HG02763 (cell line): ENCODE measurements at regions not wholly inside any gene's neighbourhood (a gene's known extent, or its start where the extent isn't known, plus 50 kb on each side); places are given as distances from the start of the nearest gene placed in this dataset.

ENCODE experiments used
- ATAC-seq: cut with Tn5 transposase; IDR thresholded peaks from one replicate; pipeline ENCODE4 v1.9.1; 2021; ENCODE audit warnings: mild to moderate bottlenecking, moderate library complexity; ENCODE audit not compliant: unreplicated experiment

- no peak for ATAC-seq
Observed at GRCh38 chr5:125263356-125263755, 516.9 kb upstream of the ZNF608 start.

- no peak for ATAC-seq
Observed at GRCh38 chr5:125266106-125266505, 519.7 kb upstream of the ZNF608 start.

DNA sequence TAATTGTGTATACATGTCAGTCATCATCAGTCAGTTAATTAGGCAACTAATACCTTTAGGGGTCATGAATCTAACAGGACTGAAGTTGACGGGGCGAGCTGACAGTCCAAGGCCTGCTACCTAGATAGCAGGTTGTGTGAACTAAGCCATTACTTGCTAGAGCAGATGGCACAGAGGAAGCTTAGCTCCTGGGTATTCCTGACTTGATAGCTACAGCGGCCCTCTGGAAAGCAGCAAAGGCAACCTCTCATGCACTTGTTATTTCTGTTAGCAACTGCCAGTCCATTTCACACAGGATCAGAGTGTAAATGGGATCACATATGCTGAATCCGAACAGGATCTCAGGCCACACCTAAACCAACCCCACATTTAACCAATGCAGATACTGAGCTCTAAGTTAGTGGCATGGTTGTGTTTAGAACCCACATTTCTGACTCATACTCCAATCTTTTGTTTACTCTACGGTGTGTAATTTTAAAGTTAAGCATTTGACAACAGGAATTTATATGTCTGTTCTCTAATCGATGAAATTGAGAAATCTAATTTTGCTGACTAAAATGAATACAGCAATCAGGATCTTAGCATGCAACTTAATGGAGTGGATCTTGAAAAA lies 521.3 kb upstream of the ZNF608 start:
- no peak for ATAC-seq

DNA sequence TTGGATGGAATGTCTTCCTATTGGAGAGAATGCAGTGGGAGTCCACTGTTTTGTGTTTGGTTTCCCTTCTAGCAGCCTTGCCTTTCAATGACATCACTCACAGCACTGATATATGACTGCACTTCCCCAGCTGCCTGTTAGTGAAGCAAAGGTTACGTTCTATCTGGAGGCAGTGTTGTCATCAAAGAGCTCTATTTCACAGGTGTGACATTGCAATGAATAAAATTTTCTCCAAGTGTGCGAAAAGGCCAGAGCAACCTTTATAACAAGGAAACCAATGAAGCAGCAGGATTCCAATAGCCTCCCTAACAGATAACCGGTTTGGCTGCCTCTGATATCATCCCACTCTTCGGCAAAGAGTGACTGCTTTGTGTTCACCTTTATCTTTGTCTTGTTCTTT lies 523.5 kb upstream of the ZNF608 start:
- ATAC-seq = no peak

GRCh38 chr5:125272357-125272756 lies 525.9 kb upstream of the ZNF608 start:
- ATAC-seq = no peak

DNA sequence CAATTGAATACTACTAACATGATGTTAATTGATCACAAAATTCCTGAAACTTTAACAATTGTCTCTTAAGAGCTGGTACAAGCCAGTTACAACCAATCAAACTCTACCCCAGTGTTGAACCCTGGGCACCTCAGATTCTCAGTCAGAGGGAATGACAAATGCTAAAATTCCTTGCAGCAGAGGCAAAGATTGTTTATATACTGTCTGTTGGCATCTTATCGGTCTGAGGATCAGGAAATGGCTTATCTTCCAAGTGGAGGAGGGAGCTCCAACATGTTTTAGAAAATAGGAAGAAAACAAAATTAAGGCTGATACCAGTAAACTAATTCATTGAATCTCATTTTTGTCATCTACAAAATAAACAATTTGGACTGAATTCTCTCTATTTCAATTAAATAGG lies 527.8 kb upstream of the ZNF608 start:
- ATAC-seq = no peak

DNA sequence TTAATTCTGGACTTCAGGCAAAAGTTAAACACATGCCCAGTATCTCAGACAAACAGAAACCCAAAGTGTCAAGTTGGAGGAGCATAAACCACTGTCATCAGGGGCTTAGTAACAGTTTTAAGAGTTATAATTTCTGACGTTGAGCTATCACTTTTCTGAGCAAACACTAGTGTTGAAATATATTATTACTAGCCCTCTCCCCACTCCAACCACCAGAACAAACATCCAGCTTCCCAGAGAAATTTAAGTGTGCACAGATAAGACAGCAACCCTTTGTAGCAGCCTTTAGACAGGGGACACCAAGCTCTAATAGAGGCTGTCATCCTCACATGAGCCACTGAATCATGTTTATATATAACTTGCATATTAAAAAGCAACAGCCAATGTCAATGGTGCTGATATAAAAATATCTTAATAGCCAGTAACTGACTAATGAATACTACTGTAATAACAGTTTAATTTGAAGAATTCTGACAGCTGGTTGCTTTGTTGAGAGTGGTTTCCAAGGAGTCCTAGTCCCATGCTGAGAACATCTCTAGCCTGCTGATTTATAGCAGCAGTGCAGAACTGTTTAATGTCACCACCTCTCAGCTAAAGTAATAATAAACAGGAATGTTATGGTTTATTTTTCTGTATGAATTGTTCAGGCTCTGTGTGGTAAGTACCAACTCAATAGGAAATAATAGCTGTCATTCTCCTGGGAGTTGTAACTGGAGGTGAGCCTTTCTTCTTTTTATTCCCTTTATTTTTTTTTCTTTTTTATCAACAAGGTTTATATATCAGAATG lies 528.7 kb upstream of the ZNF608 start:
- ATAC-seq = no peak

GRCh38 chr5:125275725-125276090 lies 529.3 kb upstream of the ZNF608 start:
- ATAC-seq = no peak

GRCh38 chr5:125276096-125276495 lies 529.7 kb upstream of the ZNF608 start:
- ATAC-seq = no peak

GRCh38 chr5:125277494-125278154 lies 531.2 kb upstream of the ZNF608 start:
- no peak for ATAC-seq

- no peak for ATAC-seq
Observed at GRCh38 chr5:125278711-125279110, 532.3 kb upstream of the ZNF608 start.

DNA sequence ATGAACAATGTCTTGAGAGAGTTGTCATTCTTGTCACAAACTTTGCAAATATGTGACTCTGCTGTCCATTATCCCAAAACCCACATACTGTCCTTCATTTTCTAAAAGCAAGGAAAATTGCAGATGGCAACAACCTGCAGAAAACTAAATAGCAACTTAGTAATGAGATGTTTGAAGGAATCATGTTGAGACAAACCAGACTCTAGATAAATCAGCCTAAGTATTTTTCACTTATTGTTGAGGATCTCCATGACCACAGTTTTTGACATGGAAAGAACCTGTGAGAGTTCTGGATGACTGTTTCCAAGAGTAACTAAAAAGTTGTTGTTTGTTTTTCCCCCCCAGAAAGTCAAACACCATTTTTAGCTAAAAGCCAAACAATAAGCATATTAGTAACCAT lies 535.2 kb upstream of the ZNF608 start:
- ATAC-seq = no peak

GRCh38 chr5:125283372-125283771 lies 536.9 kb upstream of the ZNF608 start:
- ATAC-seq = no peak

GRCh38 chr5:125286271-125286670 lies 539.8 kb upstream of the ZNF608 start:
- no peak for ATAC-seq

DNA sequence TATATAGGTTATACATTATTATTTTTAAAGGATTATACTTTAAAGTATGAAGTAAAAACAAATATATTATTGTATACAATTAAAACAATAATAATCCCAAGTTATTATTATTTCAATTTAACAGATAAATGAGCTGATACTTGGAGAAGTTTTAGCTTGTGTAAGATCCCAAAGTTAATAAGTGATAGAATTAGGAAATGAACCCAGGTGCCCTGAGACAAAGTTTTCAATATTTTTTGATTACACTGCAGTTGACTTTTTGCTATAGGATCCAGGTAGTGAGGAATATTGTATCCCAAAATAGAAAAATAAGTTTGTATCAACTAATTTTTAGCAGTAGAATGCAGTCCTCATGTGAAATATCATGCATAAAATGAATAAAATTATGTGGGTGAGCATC lies 543.2 kb upstream of the ZNF608 start:
- ATAC-seq = no peak

GRCh38 chr5:125290935-125291334 lies 544.5 kb upstream of the ZNF608 start:
- ATAC-seq = no peak

DNA sequence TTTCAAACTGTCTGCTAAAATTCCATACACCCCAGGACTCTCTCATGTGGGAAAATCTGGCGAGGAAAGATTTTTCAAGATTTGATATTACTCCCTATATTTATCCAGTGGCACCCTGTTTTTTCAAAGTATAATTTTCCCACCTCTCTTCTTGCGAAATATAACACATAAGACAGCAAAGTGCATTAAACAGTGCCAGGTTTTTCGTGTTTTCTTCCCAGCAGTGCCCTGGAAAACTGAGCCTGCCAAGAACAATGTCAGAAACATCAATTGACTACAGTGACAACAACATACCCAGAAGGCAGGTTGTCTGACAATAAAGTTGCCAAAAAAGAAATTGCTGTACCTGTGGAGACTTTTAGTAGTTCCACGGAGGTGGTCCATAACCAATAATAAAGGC lies 545.0 kb upstream of the ZNF608 start:
- no peak for ATAC-seq

DNA sequence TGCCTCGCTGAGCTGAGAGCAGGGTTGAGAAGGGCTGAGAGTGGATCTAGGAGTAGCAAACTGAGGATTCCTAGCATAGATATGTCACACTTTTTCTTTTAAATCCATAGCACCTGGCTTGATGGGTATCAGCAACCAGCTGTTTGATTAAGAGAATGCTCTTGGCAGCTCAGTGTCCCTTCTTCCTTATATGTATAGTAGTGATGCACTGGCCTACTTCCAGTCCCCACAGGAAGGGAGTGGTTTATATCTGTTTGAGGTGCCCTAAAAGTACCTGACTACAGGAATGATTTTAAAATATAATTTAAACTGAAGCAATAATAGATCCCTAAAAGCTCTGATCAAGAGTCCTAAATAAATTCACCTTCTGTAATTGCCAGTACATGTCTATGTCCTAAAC lies 546.8 kb upstream of the ZNF608 start:
- ATAC-seq = no peak

DNA sequence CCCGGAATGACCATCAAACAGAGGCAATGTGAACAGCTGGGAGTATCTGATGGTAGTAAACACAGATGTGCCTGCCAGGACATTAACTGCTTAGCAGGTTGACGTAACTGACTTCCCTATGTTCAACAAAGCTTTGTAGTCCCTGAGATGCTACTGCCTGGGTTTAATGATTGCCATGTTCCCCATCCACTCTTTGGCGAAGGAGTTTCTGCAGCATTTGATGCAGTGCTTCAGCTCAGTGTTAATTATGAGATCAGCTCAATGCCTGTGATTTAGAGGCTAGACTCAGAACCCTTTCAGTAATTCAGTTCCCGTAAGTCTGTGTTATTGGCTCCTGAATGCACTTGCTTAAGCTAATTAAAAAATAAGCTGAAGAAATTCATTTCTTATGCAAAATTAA lies 547.3 kb upstream of the ZNF608 start:
- no peak for ATAC-seq

DNA sequence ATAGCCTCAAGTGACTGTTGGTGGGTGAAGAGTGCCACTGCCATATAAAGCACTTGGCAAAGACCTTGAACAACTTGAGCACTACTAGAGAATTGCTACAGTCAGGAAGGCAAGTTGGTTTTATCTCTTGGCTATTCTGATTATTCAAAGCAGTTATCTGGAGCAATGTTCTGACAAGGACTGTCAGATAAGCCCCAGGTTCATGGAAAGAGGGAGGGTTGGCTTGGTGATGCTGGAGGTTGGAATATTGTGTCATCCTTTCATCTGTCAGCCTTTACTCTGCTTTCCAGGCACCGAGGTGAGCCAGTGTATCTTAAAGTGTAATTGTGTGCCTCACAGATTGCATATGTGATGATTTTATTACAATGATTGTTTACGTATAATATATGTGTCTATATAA lies 548.4 kb upstream of the ZNF608 start:
- ATAC-seq = no peak

DNA sequence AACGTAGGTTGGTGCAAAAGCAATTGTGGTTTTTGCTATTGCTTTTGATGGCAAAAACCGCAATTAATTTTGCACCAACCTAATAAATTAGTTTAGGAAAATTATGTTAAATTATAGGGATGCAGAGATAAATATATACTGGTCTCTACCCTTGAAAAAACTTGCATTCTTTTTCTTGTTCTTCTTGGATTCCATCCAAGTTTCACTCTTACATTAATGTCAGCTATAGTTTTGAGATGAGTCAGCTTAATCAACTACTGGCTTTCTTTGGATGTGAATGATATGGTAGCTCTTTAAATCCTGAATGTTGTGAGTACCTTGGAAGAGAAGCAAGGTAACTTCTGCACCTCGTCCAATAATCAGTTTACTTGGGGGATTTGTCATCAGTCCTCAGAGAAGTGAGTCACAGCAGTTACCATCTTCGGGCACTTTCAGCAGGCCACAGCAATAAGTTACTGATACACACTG lies 549.0 kb upstream of the ZNF608 start:
- no peak for ATAC-seq

DNA sequence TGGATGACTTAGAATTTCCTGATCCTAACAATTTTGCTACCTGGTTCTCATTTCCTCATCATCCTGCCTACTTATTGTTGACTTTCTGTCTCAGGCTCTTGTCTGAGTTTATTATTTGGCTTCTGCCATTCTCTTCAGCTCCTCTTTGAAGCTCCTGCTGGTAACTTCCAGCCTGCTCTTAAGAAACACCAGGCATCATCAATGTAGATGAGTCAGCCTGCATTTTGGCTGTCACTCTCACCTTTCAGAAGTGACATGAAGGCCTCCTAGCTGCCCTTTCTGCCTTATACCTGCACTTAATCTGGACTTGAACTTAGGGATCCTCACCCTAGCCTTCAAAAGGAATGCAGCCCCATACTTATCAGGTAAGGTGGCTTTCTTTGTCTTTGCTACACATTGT lies 551.8 kb upstream of the ZNF608 start:
- ATAC-seq = no peak
